GM13976 (cell line): ENCODE measurements at regions not wholly inside any gene's neighbourhood (a gene's known extent, or its start where the extent isn't known, plus 50 kb on each side); places are given as distances from the start of the nearest gene placed in this dataset.

ENCODE experiments used
- DNase-seq: peaks from one replicate; pipeline ENCODE4 v3.0.0; 2012; ENCODE audit warnings: low spot score
- CTCF ChIP-seq: IDR thresholded peaks from 2 replicates; pipeline ENCODE4 v1.5.1; 2012; ENCODE audit warnings: borderline replicate concordance, mild to moderate bottlenecking; ENCODE audit not compliant: insufficient read depth; ENCODE audit errors: extremely low read depth, missing control alignments, control extremely low read depth
- in situ Hi-C: fragments of 300-500 bp; cut with MboI; formaldehyde crosslinking; loops from one replicate; pipeline ENCODE4 v1.12.0; 2022; ENCODE audit warnings: low sequenced_read_pairs, mixed read lengths, inconsistent platforms; ENCODE audit not compliant: unreplicated experiment

DNA sequence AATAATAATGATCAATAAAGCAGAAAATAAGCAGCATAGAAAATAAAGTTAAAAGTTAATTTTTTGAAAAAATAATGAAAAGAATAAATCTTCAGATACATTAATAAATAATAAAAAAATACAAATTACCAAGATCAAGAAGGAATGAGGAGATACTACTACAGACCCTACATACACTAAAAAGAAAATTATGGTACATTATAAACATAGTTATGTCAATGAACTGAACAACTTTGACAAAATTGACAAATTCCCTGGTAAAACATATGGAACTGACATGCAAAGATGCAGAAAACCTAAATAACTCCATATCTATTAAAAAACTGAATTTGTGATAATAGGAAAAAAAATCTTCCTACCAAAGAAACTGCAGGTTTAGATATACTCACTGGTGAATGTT, 456.7 kb downstream of the PMP22 start:
- TF ChIP-seq CTCF = no peak
- in situ Hi-C loops = no loop called here

DNA sequence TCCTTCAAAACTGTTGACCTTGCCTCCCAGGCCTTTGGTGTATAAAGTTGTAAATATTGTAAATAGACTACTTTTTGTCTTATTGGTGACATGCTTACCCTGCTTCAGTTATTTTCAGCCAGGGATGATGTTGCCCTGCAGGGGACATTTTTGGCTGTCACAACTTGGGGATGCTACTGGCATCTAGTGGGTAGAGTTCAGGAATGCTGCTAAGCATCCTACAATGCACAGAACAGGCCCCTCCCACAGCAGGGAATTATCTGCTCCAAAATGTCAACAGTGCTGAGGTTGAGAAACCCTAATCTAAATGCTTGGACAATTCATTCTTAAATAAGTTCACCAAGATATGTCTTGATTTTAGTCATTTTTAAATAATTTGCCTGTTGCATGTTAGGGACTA, 459.8 kb downstream of the PMP22 start:
- no peak for DNase-seq
- no peak for TF ChIP-seq CTCF
- in situ Hi-C loops = no loop called here

More for the DNA sequence above, 456.7 kb downstream of the PMP22 start:
- no peak for DNase-seq

- TF ChIP-seq CTCF = no peak
- in situ Hi-C loops = no loop called here
Observed at GRCh38 chr17:14803826-14804225, 461.3 kb downstream of the PMP22 start.

DNA sequence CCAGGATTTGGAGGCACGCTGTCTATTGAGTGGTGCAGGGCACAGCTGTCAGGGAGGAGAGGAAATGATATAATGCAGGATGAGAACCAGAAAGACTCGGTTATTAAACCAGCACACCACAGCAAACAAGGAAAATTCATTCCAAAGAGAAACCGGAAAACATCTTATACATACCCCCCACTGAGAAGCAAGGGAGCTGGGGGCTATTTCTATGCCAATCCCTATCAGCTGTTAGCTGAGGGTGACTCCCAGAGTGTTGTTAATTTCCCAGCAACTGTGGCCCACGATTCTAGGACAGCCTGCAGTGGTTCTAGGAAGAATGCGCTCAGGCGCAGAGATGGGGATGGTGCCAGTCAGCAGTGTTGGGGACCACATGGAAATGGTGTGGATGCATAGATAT, 467.3 kb downstream of the PMP22 start:
- in situ Hi-C loops = no loop called here
- DNase-seq = no peak
- TF ChIP-seq CTCF = no peak

More at GRCh38 chr17:14803826-14804225, 461.3 kb downstream of the PMP22 start:
- DNase-seq = no peak

DNA sequence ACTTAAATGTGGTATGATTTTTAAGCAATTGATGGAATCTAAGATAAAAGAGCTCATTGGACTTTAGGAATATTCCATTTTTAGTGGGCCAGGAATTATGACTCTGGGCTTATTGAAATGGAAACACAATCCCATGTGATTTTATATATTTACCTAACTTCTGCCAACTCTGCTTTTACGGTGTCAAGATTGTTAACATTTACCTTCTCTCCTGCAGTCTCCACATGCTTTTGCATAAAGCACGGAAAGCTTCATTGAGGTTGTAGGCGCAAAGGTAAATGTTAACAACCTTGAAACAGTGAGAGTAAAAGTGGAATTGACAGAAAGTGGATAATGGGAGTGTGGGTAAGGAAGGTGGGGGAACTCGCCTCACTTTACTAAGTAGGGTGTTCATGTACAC, 468.1 kb downstream of the PMP22 start:
- in situ Hi-C loops = no loop called here
- DNase-seq = no peak
- TF ChIP-seq CTCF = no peak

DNA sequence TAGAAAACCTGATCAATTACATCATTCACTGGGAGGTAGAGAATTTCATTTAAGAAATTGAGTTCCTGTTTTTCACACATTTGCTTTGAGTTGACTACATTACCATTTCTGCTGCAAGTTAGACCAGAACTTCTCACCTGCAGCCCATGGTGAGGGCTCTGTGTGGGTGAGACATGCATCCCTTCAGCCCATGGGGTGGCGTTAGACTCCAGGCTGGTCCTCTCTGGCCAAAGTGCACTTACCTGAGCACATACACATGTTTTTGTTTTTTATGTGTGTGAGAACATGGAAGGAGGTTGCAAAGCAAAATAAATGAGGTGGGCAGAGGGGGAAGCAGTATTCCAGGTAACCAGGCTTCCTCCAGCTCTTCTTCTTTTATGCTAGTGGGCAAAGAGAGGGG, 470.2 kb downstream of the PMP22 start:
- in situ Hi-C loops = no loop called here
- DNase-seq = no peak
- no peak for TF ChIP-seq CTCF

- no peak for DNase-seq
- in situ Hi-C loops = no loop called here
Observed at GRCh38 chr17:14793237-14793636, 471.9 kb downstream of the PMP22 start.

More at GRCh38 chr17:14793237-14793636, 471.9 kb downstream of the PMP22 start:
- no peak for TF ChIP-seq CTCF
